ENCODE measurements at regions not wholly inside any gene's neighbourhood (a gene's known extent, or its start where the extent isn't known, plus 50 kb on each side); places are given as distances from the start of the nearest gene placed in this dataset.

GRCh38 chr4:136194962-136195361 lies 1337.3 kb downstream of the PCDH18 start:
- DNase-seq, result no peak

GRCh38 chr4:136186650-136187049 lies 1345.6 kb downstream of the PCDH18 start:
- DNase-seq, result no peak

GRCh38 chr4:136183513-136183912 lies 1348.8 kb downstream of the PCDH18 start:
- DNase-seq, result no peak

- no peak for DNase-seq
Observed at GRCh38 chr4:136156947-136157346, 1375.3 kb downstream of the PCDH18 start.

GRCh38 chr4:136150046-136150445 lies 1382.2 kb downstream of the PCDH18 start:
- DNase-seq, result no peak

- DNase-seq, result no peak
Observed at GRCh38 chr4:136136601-136137000, 1395.7 kb downstream of the PCDH18 start.

- no peak for DNase-seq
Observed at GRCh38 chr4:136124251-136124745, 1408.0 kb downstream of the PCDH18 start.

- no peak for DNase-seq
Observed at GRCh38 chr4:136121426-136121825, 1410.9 kb downstream of the PCDH18 start.

- DNase-seq, result no peak
Observed at GRCh38 chr4:136113921-136114320, 1418.4 kb downstream of the PCDH18 start.

- DNase-seq, result no peak
Observed at GRCh38 chr4:136112116-136112515, 1420.2 kb downstream of the PCDH18 start.

- no peak for DNase-seq
Observed at GRCh38 chr4:136106753-136107152, 1425.5 kb downstream of the PCDH18 start.

GRCh38 chr4:136103616-136104015 lies 1428.7 kb downstream of the PCDH18 start:
- DNase-seq, result no peak

GRCh38 chr4:136097676-136098075 lies 1434.6 kb downstream of the PCDH18 start:
- DNase-seq, result no peak

- DNase-seq, result no peak
Observed at GRCh38 chr4:136088211-136088867, 1444.0 kb downstream of the PCDH18 start.

GRCh38 chr4:136078976-136079375 lies 1453.3 kb downstream of the PCDH18 start:
- DNase-seq, result no peak

GRCh38 chr4:136056748-136057147 lies 1475.5 kb downstream of the PCDH18 start:
- no peak for DNase-seq

GRCh38 chr4:136055360-136055759 lies 1476.9 kb downstream of the PCDH18 start:
- DNase-seq, result no peak

- no peak for DNase-seq
Observed at GRCh38 chr4:136036744-136037143, 1495.5 kb downstream of the PCDH18 start.

GRCh38 chr4:136032391-136032790 lies 1499.9 kb downstream of the PCDH18 start:
- no peak for DNase-seq

- no peak for DNase-seq
Observed at GRCh38 chr4:136025540-136025939, 1506.8 kb downstream of the PCDH18 start.

GRCh38 chr4:136017556-136017955 lies 1514.7 kb downstream of the PCDH18 start:
- no peak for DNase-seq

- DNase-seq, result no peak
Observed at GRCh38 chr4:136012220-136012619, 1520.1 kb downstream of the PCDH18 start.

- DNase-seq, result no peak
Observed at GRCh38 chr4:136009258-136009832, 1522.9 kb downstream of the PCDH18 start.

GRCh38 chr4:136007991-136008390 lies 1524.3 kb downstream of the PCDH18 start:
- DNase-seq, result no peak

GRCh38 chr4:136002316-136002715 lies 1530.0 kb downstream of the PCDH18 start:
- no peak for DNase-seq
